Panc1 (cell line): ENCODE measurements at regions not wholly inside any gene's neighbourhood (a gene's known extent, or its start where the extent isn't known, plus 50 kb on each side); places are given as distances from the start of the nearest gene placed in this dataset.

Experiments used
- ATAC-seq: fragments of 200-7000 bp; cut with Tn5 transposase; 2 replicates; pipeline ENCODE4 v1.9.1; 2020; ENCODE audit warnings: mild to moderate bottlenecking, moderate library complexity
- BruUV-seq: library from RNA; stranded (reverse); fragments of 400-500 nt; replicated peaks from 2 replicates; lab custom pipeline; 2021; lab: Mats Ljungman, UMichigan
- CTCF ChIA-PET: fragments of 300-600 bp; sonication (Branson Sonifier 250); formaldehyde crosslinking; loops from one replicate; lab custom pipeline; 2022; ENCODE audit warnings: antibody characterized with exemption; lab: Charles Lee
- POLR2A ChIA-PET: fragments of 300-600 bp; sonication (Branson Sonifier 250); formaldehyde crosslinking; loops from one replicate; lab custom pipeline; 2022; ENCODE audit warnings: antibody characterized with exemption; lab: Charles Lee
- DNase-seq: peaks from one replicate; pipeline ENCODE4 v3.0.0-alpha.2; 2010; ENCODE audit warnings: low read depth, low spot score
- H3K27ac ChIP-seq: 2 replicates; pipeline ENCODE4 v1.5.1; 2011; ENCODE audit warnings: mild to moderate bottlenecking, low read length, inconsistent platforms
- H3K27me3 ChIP-seq: fragments of 200-500 bp; sonication (Bioruptor generic); 2 replicates; pipeline ENCODE4 v1.6.0; 2014; ENCODE audit warnings: low read length, inconsistent platforms; ENCODE audit not compliant: control insufficient read depth, insufficient read depth
- H3K36me3 ChIP-seq: fragments of 200-500 bp; sonication (Bioruptor generic); 2 replicates; pipeline ENCODE4 v1.5.1; 2014; ENCODE audit warnings: inconsistent platforms, mild to moderate bottlenecking, low read length, moderate library complexity; ENCODE audit not compliant: control insufficient read depth, insufficient read depth
- H3K4me1 ChIP-seq: 2 replicates; pipeline ENCODE4 v1.5.1; 2011; ENCODE audit warnings: inconsistent platforms, mild to moderate bottlenecking, low read length, moderate library complexity; ENCODE audit not compliant: control insufficient read depth, insufficient read depth
- H3K4me3 ChIP-seq, 2 experiments: 2 replicates each; pipeline ENCODE4 v1.5.1; 2011 to 2012; ENCODE audit warnings: low read depth in 2 of 2, low read length in 2 of 2, mild to moderate bottlenecking in 2 of 2, inconsistent platforms in 1 of 2, moderate library complexity in 1 of 2
- H3K9me3 ChIP-seq: fragments of 200-500 bp; sonication (Bioruptor generic); 2 replicates; pipeline ENCODE4 v1.5.1; 2014; ENCODE audit warnings: low read depth, mild to moderate bottlenecking, inconsistent platforms, low read length, moderate library complexity; ENCODE audit not compliant: control insufficient read depth, insufficient read depth
- CTCF ChIP-seq: fragments of 450-650 bp; IDR thresholded peaks from 2 replicates; pipeline ENCODE4 v1.5.1; 2017; ENCODE audit warnings: mild to moderate bottlenecking
- POLR2AphosphoS5 ChIP-seq: IDR thresholded peaks from 2 replicates; pipeline ENCODE4 v1.6.1; 2012; ENCODE audit warnings: mild to moderate bottlenecking, low read depth, low read length, moderate library complexity
- REST ChIP-seq, 2 experiments: IDR thresholded peaks; 2 replicates each; pipeline ENCODE4 v1.6.1; 2011 to 2012; ENCODE audit warnings: low read depth in 2 of 2, control low read depth in 1 of 2, low read length in 1 of 2, mild to moderate bottlenecking in 1 of 2, moderate library complexity in 1 of 2; ENCODE audit not compliant: insufficient read depth in 1 of 2
- SIN3A ChIP-seq: IDR thresholded peaks from 2 replicates; pipeline ENCODE4 v1.6.1; 2012; ENCODE audit warnings: low read depth, mild to moderate bottlenecking, low read length, moderate library complexity, borderline replicate concordance; ENCODE audit not compliant: insufficient read depth
- TCF7L2 ChIP-seq: IDR thresholded peaks from 2 replicates; pipeline ENCODE4 v1.6.1; 2011; ENCODE audit warnings: mild to moderate bottlenecking, low read depth, low read length, inconsistent platforms
- in situ Hi-C: cut with HindIII; loops from 2 replicates; pipeline ENCODE4 v1.10.0; 2016; ENCODE audit warnings: low sequenced_read_pairs, low pct_unique_long_range_greater_than_20kb
- intact Hi-C: fragments of 100-400 bp; cut with micrococcal nuclease; formaldehyde crosslinking; loops from one replicate; pipeline ENCODE4 v1.10.0; 2022; ENCODE audit not compliant: unreplicated experiment

DNA sequence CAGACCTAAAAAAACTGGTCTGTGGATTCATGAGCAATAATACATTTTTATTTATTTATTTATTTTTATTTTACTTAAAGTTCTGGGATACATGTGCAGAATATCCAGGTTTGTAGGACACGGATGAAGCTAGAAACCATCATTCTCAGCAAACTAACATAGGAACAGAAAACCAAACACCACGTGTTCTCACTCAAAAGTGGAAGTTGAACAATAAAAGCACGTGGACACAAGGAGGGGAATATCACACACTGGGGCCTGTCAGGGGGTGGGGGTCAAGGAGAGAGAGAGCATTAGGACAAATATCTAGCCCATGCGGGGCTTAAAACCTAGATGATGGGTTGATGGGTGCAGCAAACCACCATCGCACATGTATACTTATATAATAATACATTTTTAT, 705.9 kb downstream of the RAB28 start:
- in situ Hi-C loops: no loop called here
- no peak for TF ChIP-seq POLR2AphosphoS5
- no peak for TF ChIP-seq SIN3A
- TF ChIP-seq REST (IDR thresholded peaks at IDR 0.05; ENCODE audit: insufficient read depth in 1 of 2, low read depth in 2 of 2, low read length in 1 of 2): no peak
- no peak for TF ChIP-seq CTCF
- no peak for TF ChIP-seq TCF7L2
- intact Hi-C loops: no loop called here
- Histone ChIP-seq H3K36me3 (no peaks in the 10 kb centered on the region), H3K27me3 (no peaks in the 10 kb centered on the region), H3K4me3 (no peak overlapping the region), H3K27ac (no peak overlapping the region), H3K4me1 (no peaks in the 10 kb centered on the region), H3K9me3 (no peaks in the 10 kb centered on the region)
- no TSS peak for BruUV-seq
- ChIA-PET CTCF (no interaction called here), POLR2A (no interaction called here)
- DNase-seq (no peak), ATAC-seq (no peak)

GRCh38 chr4:12770351-12770750, 713.8 kb downstream of the RAB28 start:
- DNase-seq (no peak), ATAC-seq (no peak)
- TF ChIP-seq POLR2AphosphoS5: no peak
- no peak for TF ChIP-seq REST (IDR thresholded peaks at IDR 0.05; ENCODE audit: insufficient read depth in 1 of 2, low read depth in 2 of 2, low read length in 1 of 2)
- TF ChIP-seq TCF7L2: no peak
- no peak for TF ChIP-seq CTCF
- no peak for TF ChIP-seq SIN3A
- no TSS peak for BruUV-seq
- Histone ChIP-seq H3K27ac (no peak overlapping the region), H3K9me3 (no peaks in the 10 kb centered on the region), H3K36me3 (no peaks in the 10 kb centered on the region), H3K4me1 (no peaks in the 10 kb centered on the region), H3K27me3 (no peaks in the 10 kb centered on the region), H3K4me3 (no peak overlapping the region)
- intact Hi-C loops (no loop called here), in situ Hi-C loops (no loop called here)
- ChIA-PET POLR2A (no interaction called here), CTCF (no interaction called here)
